ENCODE measurements at regions not wholly inside any gene's neighbourhood (a gene's known extent, or its start where the extent isn't known, plus 50 kb on each side); places are given as distances from the start of the nearest gene placed in this dataset.

GRCh38 chr4:28555866-28556265 lies 1695.2 kb downstream of the STIM2 start:
- no peak for DNase-seq

- DNase-seq, result no peak
These were observed 1697.1 kb downstream of the STIM2 start for GRCh38 chr4:28557755-28558154.

- no peak for DNase-seq
These were observed 1698.3 kb downstream of the STIM2 start for GRCh38 chr4:28558895-28559294.

GRCh38 chr4:28562913-28563312 lies 1702.3 kb downstream of the STIM2 start:
- DNase-seq, result no peak

GRCh38 chr4:28565396-28565795 lies 1704.8 kb downstream of the STIM2 start:
- no peak for DNase-seq

- DNase-seq, result no peak
These were observed 1740.3 kb downstream of the STIM2 start for GRCh38 chr4:28600958-28601357.

GRCh38 chr4:28621591-28621990 lies 1761.0 kb downstream of the STIM2 start:
- no peak for DNase-seq

- no peak for DNase-seq
These were observed 1776.3 kb downstream of the STIM2 start for GRCh38 chr4:28636971-28637370.

- no peak for DNase-seq
These were observed 1779.1 kb downstream of the STIM2 start for GRCh38 chr4:28639747-28640146.

- DNase-seq, result no peak
These were observed 1794.0 kb downstream of the STIM2 start for GRCh38 chr4:28654618-28655017.

- no peak for DNase-seq
These were observed 1804.7 kb downstream of the STIM2 start for GRCh38 chr4:28665306-28665705.

GRCh38 chr4:28675582-28675981 lies 1814.9 kb downstream of the STIM2 start:
- DNase-seq, result no peak

- no peak for DNase-seq
These were observed 1817.2 kb downstream of the STIM2 start for GRCh38 chr4:28677808-28678207.

- DNase-seq, result no peak
These were observed 1822.2 kb downstream of the STIM2 start for GRCh38 chr4:28682847-28683246.

- DNase-seq, result no peak
These were observed 1826.0 kb downstream of the STIM2 start for GRCh38 chr4:28686618-28687017.

GRCh38 chr4:28690890-28691289 lies 1830.2 kb downstream of the STIM2 start:
- no peak for DNase-seq

GRCh38 chr4:28702571-28702970 lies 1841.9 kb downstream of the STIM2 start:
- no peak for DNase-seq

- DNase-seq, result no peak
These were observed 1849.2 kb downstream of the STIM2 start for GRCh38 chr4:28709891-28710290.

- DNase-seq, result no peak
These were observed 1862.7 kb downstream of the STIM2 start for GRCh38 chr4:28723371-28723770.

GRCh38 chr4:28724239-28724638 lies 1863.6 kb downstream of the STIM2 start:
- no peak for DNase-seq

GRCh38 chr4:28730304-28730703 lies 1869.7 kb downstream of the STIM2 start:
- DNase-seq, result no peak

GRCh38 chr4:28744066-28744465 lies 1883.4 kb downstream of the STIM2 start:
- DNase-seq, result no peak

- no peak for DNase-seq
These were observed 1893.7 kb downstream of the STIM2 start for GRCh38 chr4:28754376-28754775.

- no peak for DNase-seq
These were observed 1894.4 kb downstream of the STIM2 start for GRCh38 chr4:28755081-28755480.

GRCh38 chr4:28759064-28759463 lies 1898.4 kb downstream of the STIM2 start:
- DNase-seq, result no peak

- DNase-seq, result no peak
These were observed 1899.4 kb downstream of the STIM2 start for GRCh38 chr4:28760003-28760402.
